HG02623 (cell line): ENCODE measurements at regions not wholly inside any gene's neighbourhood (a gene's known extent, or its start where the extent isn't known, plus 50 kb on each side); places are given as distances from the start of the nearest gene placed in this dataset.

ENCODE experiments used
- ATAC-seq: cut with Tn5 transposase; IDR thresholded peaks from one replicate; pipeline ENCODE4 v1.9.1; 2021; ENCODE audit warnings: moderate library complexity; ENCODE audit not compliant: unreplicated experiment

DNA sequence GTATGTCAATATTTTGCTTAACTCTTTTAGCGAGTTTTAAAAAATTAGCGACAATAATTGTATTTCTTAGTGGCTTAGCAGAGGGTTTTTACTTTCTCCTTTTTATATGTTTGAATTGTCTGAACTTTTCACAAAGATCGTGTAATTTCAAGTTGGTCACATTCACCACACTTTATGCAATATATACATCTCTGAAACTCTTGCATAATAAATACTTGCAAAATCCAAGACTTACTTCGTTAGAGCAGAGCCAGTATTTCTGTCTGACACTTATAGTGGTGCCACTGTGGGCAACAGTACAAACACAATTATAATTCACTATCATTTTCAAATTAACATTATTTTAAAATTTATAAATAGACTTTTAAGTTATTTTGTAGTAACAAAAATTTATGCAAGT is 62.0 kb downstream of the SUCNR1 start:
- no peak for ATAC-seq

DNA sequence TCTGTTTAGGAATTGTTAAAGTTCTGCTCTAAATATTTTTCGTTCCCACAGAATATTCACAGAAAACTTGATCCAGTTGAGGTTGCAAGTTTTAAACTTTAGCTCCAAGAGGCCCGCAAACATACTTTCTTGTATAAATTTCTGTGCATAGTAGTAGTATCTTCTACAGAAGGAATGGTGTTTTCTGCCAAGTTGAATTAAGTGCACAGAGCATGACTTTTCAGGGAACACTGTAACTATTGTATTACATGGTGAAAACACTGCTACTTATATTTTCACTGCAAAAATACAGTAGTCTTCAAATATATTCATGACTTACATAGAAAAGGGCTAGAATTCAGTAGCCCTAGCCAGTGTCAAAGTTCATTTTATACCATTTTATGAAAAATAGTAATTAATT is 67.0 kb downstream of the SUCNR1 start:
- ATAC-seq: no peak

- no peak for ATAC-seq
These were observed 70.1 kb downstream of the SUCNR1 start for GRCh38 chr3:151943539-151943938.

- no peak for ATAC-seq
These were observed 70.9 kb downstream of the SUCNR1 start for GRCh38 chr3:151944356-151944755.

DNA sequence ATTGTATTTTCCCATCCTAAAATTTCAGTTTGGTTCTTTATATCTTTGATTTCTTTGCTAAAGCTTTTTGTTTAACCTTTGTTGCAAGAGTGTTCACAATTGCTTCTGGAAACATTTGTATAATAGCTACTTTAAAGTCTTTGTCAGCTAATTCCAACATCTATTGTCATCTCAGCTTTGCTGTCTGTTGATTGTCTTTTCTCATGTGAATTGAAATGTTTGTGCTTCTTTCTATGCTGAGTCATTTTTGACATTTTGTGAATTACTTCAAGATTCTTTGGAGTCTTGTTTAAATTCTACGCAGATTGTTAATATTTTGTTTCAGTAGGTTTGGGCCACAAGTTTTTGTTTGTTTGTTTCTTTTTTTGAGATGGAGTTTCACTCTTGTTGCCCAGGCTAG is 73.2 kb downstream of the SUCNR1 start:
- no peak for ATAC-seq

DNA sequence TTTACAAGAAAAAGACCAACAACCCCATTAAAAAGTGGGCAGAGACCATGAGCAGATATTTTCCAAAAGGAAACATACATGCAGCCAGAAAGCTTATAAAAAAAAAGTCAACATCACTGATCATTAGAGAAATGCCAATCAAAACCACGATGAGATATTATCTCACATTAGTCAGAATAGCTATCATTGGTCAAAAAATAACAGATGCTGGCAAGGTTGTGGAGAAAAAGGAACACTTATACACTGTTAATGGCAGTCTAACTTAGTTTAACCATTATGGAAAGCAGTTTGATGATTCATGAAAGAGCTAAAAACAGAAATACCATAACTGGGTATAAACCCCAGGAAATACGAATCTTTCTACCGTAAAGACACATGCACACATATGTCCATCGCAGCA is 76.3 kb downstream of the SUCNR1 start:
- no peak for ATAC-seq

GRCh38 chr3:151955356-151955755 is 81.9 kb downstream of the SUCNR1 start:
- ATAC-seq: no peak

DNA sequence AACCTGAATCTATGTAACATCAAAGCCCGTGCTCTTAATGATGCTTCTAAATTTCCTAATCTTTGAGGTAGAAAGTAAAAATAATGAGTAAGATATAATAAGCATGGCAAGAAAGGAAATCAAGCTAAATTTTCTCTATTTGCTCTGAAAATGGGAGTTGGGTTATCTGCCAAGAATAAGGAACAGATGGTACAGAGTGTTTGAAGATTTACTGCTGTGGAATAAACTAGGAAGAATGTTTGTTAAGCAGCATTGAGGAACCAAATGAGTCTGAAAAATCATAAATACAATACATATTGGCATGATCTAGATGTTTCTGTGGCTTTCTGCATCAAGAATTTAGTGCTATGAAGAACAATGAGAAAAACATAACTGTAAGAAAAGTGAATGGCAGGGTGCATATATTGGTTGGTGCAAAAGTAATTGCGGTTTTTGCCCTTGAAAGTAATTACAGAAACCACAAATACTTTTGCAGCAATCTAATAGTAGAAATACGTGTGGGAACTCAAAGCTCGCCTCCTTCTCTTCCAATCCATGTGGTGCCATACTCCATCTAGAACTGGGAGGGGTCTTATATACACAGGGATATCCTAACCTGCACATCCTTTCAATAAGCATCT is 87.6 kb downstream of the SUCNR1 start:
- no peak for ATAC-seq

GRCh38 chr3:151962352-151962751 is 88.9 kb downstream of the SUCNR1 start:
- no peak for ATAC-seq

- ATAC-seq: no peak
These were observed 89.5 kb downstream of the SUCNR1 start for GRCh38 chr3:151962912-151963311.

- ATAC-seq: no peak
These were observed 91.3 kb downstream of the SUCNR1 start for GRCh38 chr3:151964743-151965142.

- no peak for ATAC-seq
These were observed 95.7 kb downstream of the SUCNR1 start for GRCh38 chr3:151969026-151969642.

DNA sequence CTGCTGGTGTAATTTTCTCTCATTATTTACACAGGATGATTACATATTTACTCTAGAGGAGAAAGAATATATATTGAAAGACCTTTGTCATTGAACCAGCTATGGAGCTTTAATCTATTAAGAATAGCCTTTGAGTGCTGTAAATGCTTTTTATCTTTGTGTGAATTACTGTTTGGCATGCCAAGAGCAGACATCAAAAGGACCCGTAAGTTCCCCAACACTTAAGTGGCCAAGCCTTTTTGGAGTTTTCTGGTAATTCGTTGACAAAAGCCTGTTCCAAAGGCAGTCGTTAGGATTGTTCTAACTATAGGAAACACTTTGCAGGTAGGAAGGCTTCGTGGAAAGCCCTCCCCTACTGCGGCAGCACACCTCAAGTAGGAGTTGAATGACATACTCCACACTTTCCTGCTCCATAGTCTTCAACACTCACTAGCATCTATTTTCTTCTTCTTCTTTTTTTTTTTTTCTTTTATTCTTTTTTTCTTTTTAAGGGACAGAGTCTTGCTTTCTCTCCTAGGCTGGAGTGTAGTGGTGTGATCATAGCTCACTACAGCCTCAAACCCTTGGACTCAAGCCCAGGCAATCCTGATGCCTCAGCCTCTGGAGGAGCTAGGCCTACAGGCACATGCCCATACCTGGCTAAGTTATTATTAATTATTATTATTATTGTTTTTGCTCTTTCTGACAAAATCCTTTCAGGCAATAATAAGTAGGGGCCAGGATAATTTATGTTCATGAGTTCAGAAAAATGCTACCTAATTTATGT is 98.6 kb downstream of the SUCNR1 start:
- no peak for ATAC-seq

DNA sequence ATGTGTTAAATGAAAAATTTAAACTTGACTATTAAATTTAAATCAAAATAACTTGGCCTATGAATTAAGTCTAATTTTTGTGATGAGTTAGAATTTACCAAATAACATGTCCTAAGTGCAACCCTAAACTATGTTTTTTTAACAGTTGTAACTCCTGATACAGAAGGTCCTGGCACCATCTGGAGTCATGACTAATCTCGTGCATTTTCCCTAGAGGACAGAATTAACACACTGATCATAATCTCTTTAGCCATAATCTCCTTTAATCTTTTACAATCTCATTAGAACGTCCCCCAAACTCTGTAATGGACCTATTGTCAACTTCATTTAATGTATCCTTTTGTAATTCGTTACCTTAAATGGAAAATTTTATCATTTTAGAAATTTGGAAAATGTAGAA is 100.6 kb downstream of the SUCNR1 start:
- no peak for ATAC-seq

DNA sequence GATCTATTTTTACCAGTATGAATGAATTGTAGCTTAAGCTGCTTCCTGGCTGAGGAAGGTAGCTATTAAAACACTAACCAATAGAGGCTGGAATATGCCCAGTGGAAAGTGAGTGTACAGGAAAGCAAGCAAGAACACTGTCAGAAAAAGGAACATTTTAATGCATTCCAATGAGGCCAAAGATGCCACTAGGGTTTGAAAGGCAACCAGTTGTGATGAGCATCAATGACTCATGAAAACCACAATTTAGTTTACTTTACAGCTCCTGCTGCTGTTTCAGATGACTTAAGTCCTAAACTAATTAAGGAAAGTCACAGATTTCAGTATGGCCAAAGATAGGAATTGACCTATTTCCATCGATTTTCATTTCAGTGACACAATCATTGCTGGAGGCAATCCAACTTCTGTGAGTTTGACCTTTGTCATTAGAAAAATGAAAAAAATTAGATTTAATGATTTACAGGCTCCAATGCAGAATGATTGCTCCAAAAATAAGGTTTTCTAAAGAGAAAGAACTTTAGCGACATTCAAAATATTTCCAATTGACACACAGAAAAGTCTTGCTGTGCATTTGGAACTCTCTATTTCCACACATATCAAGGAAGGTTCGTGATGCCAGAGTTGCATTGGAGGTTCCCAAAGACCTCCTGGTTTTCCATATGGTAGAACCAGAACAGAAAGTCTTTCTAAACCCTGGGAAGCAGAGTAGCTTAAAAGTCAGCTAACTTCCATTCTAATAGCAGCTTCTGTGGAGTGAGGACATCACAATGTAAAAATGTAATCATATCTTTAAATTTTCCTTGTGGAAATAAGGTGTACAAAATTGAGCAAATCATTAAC is 103.0 kb downstream of the SUCNR1 start:
- no peak for ATAC-seq

GRCh38 chr3:151979906-151980305 is 106.5 kb downstream of the SUCNR1 start:
- ATAC-seq: no peak

GRCh38 chr3:151983538-151983937 is 110.1 kb downstream of the SUCNR1 start:
- no peak for ATAC-seq

- ATAC-seq: no peak
These were observed 112.5 kb downstream of the SUCNR1 start for GRCh38 chr3:151985787-151986430.

DNA sequence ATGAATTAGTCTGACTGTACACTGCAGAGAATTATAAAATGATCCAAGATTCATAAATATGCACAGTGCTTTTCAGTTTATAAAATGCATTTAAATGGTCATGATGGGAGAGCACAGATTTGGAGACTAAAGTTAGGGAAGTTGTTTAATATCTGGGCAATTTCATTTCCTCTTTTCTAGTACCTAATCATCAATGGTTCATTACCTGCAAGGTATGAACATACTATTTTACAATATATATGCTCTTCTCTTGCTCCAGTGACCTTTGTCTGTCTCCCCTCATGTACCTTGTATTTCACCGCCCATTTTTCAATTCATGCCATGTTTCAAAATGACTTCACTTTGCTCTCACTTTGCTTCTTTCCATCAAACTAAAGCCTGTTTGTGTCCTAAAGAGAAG is 114.5 kb downstream of the SUCNR1 start:
- ATAC-seq: no peak

DNA sequence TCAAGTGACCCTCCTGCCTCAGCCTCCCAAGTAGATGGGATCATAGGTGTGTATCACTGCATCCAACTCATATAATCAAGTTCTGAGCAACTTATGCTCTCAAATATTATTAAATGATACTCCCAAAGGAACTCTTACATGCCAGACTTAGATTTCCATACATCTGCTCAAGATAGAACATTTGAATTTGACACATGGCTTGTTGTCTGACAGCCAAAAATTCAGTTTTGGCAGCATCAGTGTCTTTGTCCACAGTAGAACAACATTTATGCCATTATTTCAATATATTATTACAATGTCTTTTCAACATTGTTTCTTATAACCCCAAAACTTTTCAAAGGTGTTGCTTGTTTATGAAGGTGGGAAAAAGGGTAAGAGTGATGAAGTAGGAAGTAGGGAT is 116.2 kb downstream of the SUCNR1 start:
- ATAC-seq: no peak
